ENCODE measurements at regions not wholly inside any gene's neighbourhood (a gene's known extent, or its start where the extent isn't known, plus 50 kb on each side); places are given as distances from the start of the nearest gene placed in this dataset.

DNA sequence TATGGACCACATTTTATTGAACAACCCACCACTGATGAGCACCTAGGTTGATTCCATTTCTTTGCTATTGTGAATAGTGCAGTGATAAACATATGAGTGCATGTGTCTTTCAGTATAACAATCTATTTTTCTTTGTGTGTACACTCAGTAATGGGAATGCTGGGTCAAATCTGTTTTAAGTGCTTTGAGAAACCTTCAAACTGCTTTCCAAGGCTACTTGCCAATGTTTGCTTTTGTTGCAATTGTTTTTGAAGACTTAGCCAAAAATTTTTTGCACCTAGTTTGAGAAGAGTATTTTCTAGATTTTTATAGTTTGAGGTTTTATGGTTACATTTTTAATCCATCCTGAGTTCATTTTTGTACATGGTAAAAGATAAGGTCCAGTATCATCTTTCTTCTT lies 587.4 kb upstream of the SETBP1 start:
- Histone ChIP-seq H3K27ac (no peak overlapping the region), H3K36me3 (no peaks in the 10 kb centered on the region), H3K9me3 (no peaks in the 10 kb centered on the region), H3K4me3 (no peak overlapping the region), H3K4me1 (no peaks in the 10 kb centered on the region), H3K27me3 (no peaks in the 10 kb centered on the region)
- TF ChIP-seq, protein P1, sequence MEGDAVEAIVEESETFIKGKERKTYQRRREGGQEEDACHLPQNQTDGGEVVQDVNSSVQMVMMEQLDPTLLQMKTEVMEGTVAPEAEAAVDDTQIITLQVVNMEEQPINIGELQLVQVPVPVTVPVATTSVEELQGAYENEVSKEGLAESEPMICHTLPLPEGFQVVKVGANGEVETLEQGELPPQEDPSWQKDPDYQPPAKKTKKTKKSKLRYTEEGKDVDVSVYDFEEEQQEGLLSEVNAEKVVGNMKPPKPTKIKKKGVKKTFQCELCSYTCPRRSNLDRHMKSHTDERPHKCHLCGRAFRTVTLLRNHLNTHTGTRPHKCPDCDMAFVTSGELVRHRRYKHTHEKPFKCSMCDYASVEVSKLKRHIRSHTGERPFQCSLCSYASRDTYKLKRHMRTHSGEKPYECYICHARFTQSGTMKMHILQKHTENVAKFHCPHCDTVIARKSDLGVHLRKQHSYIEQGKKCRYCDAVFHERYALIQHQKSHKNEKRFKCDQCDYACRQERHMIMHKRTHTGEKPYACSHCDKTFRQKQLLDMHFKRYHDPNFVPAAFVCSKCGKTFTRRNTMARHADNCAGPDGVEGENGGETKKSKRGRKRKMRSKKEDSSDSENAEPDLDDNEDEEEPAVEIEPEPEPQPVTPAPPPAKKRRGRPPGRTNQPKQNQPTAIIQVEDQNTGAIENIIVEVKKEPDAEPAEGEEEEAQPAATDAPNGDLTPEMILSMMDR (IDR thresholded peaks at IDR 0.05), result no peak
- no peak for TF ChIP-seq POLR2A (IDR thresholded peaks at IDR 0.05)
- DNase-seq, result no peak

DNA sequence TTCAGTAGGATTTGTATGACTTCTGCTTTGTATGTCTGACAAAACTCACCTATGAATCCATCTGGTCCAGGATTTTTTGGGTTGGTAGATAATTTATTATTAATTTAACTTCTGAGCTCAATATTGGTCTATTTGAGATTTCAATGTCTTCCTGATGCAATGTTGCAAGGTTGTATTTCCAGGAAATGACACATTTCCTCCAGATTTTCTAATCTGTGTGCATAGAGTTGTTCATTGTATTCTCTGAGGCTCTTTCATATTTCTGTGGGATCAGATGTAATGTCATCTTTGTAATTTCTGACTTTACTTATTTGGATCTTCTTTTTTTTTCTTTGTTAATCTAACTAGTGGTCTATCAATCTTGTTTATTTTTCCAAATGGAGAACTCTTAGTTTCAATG lies 584.7 kb upstream of the SETBP1 start:
- TF ChIP-seq, protein P1 (IDR thresholded peaks at IDR 0.05), result no peak
- no peak for TF ChIP-seq POLR2A (IDR thresholded peaks at IDR 0.05)

DNA sequence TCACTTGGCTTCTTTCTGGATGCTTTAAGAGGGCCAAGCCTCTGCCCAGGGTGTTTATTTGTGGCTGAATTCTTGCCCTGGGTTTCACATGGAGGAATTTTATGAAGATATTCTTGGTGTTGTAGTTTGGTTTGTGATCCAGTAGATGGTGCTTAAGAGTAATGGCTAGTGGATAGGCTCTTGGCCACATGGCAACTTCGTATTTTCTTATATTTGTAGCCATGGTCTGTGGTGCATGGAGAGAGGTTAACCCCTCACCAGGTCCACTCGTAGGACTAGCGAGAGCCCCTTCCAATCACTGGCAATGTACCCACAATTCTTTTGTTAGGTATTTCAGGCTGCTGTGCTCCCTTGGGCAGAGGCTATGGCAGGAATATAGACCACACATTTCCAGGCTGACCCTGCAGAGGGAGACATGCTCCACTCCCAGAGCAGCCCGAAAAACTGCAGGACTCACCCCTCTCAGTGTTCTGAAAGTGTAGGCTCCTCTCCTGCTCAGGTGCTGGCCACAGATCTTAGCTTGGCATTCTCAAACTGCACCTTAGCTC lies 582.1 kb upstream of the SETBP1 start:
- Histone ChIP-seq H3K4me1 (no peaks in the 10 kb centered on the region), H3K9me3 (no peaks in the 10 kb centered on the region), H3K27me3 (no peaks in the 10 kb centered on the region), H3K36me3 (no peaks in the 10 kb centered on the region), H3K4me3 (no peak overlapping the region), H3K27ac (no peak overlapping the region)
- peak in 2 of 3 donors; percentile 51 to 66 for DNase-seq
- TF ChIP-seq POLR2A (IDR thresholded peaks at IDR 0.05), result no peak
- TF ChIP-seq, protein P1 (IDR thresholded peaks at IDR 0.05), result peak in 4 of 6 experiments; percentile 38 to 71 (median 67)

More for the DNA sequence above, 584.7 kb upstream of the SETBP1 start:
- H3K27ac ChIP-seq, result no peak overlapping the region
- no peaks in the 10 kb centered on the region for H3K9me3 ChIP-seq
- DNase-seq, result no peak
- H3K4me1 ChIP-seq, result no peaks in the 10 kb centered on the region
- H3K4me3 ChIP-seq, result no peak overlapping the region
- no peaks in the 10 kb centered on the region for H3K36me3 ChIP-seq
- no peaks in the 10 kb centered on the region for H3K27me3 ChIP-seq

DNA sequence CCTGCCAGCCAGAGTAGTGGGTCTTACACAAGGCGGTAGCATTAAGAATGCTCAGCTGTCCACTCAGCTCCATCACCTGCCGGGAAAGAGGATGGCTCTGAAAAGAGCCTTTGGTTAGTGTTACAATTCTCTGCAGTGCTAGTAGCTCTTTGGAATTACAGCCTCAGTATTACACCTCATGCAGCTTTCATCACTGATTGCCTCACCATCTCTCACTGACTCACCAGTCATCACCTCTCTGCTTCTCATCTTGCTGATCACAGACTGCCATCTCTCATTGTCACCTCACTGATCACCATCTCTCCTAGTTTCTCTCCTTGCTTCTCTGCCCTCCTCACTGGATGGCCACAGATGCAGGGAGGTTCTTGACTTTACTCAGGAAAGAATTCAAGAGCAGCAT lies 573.5 kb upstream of the SETBP1 start:
- Histone ChIP-seq H3K27me3 (no peaks in the 10 kb centered on the region), H3K4me1 (no peaks in the 10 kb centered on the region), H3K4me3 (no peak overlapping the region), H3K9me3 (no peaks in the 10 kb centered on the region), H3K27ac (no peak overlapping the region), H3K36me3 (no peaks in the 10 kb centered on the region)
- no peak for DNase-seq
- TF ChIP-seq POLR2A (IDR thresholded peaks at IDR 0.05), result no peak
- TF ChIP-seq, protein P1 (IDR thresholded peaks at IDR 0.05), result no peak

DNA sequence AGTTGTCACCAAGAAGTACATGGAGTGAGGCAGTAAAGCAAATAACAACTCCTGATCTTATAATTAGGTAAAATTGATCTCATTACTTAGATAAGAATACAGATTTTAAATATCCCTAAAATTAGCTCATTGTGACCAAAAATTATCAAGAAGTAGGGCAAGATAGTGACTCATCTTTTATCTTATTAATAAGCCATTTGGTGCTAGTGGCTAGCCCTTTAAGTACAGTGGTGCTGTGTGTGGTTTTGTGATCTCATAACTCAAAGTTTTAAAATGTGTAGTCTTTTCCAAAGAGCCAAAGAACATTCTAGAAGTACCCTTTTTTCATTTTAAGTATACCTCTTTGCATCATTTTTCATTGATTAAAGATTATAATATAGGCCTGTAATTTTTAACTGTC lies 569.4 kb upstream of the SETBP1 start:
- H3K9me3 ChIP-seq, result no peaks in the 10 kb centered on the region
- no peak overlapping the region for H3K4me3 ChIP-seq
- no peak for DNase-seq
- TF ChIP-seq, protein P1 (IDR thresholded peaks at IDR 0.05), result no peak
- TF ChIP-seq POLR2A (IDR thresholded peaks at IDR 0.05), result no peak
- H3K27ac ChIP-seq, result no peak overlapping the region
- no peaks in the 10 kb centered on the region for H3K36me3 ChIP-seq
- H3K27me3 ChIP-seq, result no peaks in the 10 kb centered on the region
- no peaks in the 10 kb centered on the region for H3K4me1 ChIP-seq

DNA sequence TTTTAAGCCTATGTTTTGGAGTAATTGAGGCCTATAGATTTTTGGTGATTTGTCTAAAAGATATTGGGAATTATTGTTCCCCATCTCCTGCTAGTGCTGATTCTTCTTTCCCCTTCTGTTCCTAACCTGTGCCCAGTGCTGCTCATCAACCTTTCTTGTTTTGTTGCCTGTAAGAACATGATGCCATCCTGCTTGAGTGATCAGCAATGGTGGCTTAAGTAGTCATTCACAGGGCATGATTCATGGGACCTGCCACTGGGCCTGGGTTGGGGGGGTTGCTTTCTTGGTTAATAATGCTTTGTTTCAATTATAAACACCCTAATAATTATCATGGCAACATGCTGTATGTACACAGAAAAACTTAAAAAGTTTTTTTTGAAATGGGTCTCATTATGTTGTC lies 562.9 kb upstream of the SETBP1 start:
- no peak overlapping the region for H3K4me3 ChIP-seq
- TF ChIP-seq, protein P1 (IDR thresholded peaks at IDR 0.05), result no peak
- TF ChIP-seq POLR2A (IDR thresholded peaks at IDR 0.05), result no peak
- no peaks in the 10 kb centered on the region for H3K36me3 ChIP-seq
- no peak for DNase-seq
- no peak overlapping the region for H3K27ac ChIP-seq
- H3K27me3 ChIP-seq, result no peaks in the 10 kb centered on the region
- no peaks in the 10 kb centered on the region for H3K4me1 ChIP-seq
- no peaks in the 10 kb centered on the region for H3K9me3 ChIP-seq

All from Peyer's patch (tissue), 4 donors.